GM12864 (cell line): ENCODE measurements at regions not wholly inside any gene's neighbourhood (a gene's known extent, or its start where the extent isn't known, plus 50 kb on each side); places are given as distances from the start of the nearest gene placed in this dataset.

Experiments
- DNase-seq: peaks from one replicate; pipeline ENCODE4 v3.0.0-alpha.2; 2011; ENCODE audit warnings: low read depth
- H3K4me3 ChIP-seq: 2 replicates; pipeline ENCODE4 v1.5.1; 2011; ENCODE audit warnings: mild to moderate bottlenecking, low read depth, low read length, control low read depth
- TF ChIP-seq, protein P1 (sequence below): IDR thresholded peaks from 2 replicates; pipeline ENCODE4 v1.5.1; 2011; ENCODE audit warnings: low read depth, mild to moderate bottlenecking, moderate library complexity, low read length, control low read depth, inconsistent platforms; ENCODE audit errors: missing control alignments

DNA sequence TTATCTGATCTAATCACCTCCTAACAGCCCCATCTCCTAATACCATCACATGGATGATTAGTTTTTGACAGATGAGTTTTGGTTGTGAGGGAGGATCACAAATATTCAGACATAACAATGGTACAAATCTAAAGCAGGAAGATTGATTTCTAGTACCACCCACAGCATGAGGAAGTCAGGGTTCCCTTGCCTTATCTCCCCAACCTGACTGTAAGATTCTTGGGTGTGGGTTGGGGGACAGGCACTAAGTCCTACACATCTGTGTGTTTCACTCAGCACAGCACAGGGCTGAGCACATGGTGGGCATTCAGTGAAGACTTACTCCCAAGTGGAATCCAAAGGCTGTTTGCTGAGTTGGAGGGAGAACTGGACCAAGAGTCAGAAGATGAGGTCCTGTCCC, 93.8 kb upstream of the CXCR4 start:
- TF ChIP-seq, protein P1, sequence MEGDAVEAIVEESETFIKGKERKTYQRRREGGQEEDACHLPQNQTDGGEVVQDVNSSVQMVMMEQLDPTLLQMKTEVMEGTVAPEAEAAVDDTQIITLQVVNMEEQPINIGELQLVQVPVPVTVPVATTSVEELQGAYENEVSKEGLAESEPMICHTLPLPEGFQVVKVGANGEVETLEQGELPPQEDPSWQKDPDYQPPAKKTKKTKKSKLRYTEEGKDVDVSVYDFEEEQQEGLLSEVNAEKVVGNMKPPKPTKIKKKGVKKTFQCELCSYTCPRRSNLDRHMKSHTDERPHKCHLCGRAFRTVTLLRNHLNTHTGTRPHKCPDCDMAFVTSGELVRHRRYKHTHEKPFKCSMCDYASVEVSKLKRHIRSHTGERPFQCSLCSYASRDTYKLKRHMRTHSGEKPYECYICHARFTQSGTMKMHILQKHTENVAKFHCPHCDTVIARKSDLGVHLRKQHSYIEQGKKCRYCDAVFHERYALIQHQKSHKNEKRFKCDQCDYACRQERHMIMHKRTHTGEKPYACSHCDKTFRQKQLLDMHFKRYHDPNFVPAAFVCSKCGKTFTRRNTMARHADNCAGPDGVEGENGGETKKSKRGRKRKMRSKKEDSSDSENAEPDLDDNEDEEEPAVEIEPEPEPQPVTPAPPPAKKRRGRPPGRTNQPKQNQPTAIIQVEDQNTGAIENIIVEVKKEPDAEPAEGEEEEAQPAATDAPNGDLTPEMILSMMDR = no peak
- no peak overlapping the region for H3K4me3 ChIP-seq
- no peak for DNase-seq

DNA sequence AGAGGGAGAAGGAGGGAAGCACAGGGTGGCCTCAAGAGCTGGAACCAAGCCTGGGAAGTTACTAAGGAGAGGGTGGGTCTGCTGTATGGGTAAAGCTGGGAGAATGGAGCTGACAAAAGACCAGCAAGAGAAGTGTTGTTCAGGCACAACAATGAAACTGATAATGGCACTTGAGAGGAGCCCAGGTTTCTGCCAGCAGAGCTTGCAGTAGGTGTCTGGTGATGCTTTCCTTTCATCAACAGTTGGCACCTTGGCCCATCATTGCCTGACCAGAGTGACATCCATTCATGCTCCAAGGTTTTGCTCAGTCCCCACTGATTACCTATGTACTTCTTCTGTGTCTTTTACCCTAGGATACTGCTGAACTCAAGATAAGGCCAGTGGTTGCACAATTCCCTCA, 92.9 kb upstream of the CXCR4 start:
- no peak for DNase-seq
- no peak overlapping the region for H3K4me3 ChIP-seq
- TF ChIP-seq, protein P1 = no peak

DNA sequence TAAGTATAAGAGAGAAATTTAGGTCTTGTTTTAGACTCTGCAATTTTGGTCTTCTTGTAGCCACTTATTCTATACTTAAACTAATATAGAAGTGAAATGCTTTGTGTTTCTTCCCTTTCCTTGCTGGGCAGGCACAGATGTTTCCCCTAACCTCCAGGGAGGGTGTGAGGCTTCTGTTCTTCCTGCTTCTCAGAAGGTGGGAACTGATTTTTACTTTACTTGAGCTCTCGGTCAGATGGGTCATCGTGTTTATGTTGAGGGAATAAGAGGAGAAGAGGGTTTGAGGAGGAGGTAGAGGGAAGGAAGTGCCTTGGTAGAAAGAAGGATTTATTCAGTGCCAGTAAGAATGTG, 92.5 kb upstream of the CXCR4 start:
- H3K4me3 ChIP-seq = no peak overlapping the region
- TF ChIP-seq, protein P1 = no peak
- DNase-seq = no peak

DNA sequence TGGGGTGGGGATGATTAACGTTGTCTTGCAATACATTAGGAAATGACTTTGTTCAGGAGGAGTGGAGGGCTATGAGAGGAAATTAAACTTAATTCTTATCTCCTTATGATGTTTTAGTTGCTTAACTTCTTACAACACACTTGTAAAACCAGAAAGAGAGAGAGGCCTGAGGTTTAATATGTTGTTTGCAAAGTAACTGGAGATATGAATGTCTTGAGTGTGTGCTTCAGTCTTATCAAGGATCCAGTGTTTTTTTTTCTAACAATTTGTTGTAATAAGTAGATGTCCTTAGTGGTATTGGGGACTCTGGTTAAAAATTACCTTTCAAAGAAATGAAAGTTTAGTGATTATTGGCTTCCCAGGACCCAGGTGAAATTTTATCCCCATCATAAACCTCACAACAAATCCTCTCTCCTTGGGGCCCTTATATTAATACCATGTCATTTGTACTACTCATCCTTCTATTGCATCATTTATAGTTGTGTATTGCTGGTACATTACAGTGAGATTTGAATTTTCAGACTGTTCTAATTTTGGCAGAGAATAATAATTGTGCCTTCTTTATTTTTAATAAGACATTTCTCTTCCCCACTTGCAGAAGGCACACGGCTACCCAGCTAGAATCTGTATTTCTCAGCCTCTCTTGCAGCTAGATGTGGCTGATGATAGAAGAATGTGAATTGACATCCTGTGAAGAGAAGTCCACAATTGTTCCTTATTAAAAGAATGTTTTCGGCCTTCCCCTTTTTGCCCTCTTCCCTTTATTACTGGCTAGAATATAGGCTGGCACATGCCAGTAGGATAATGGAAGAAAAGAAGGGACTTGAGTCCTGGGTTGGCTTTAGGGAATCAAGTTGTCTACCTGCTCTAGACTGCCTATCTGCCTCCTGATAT, 91.9 kb upstream of the CXCR4 start:
- DNase-seq = no peak
- H3K4me3 ChIP-seq = no peak overlapping the region
- TF ChIP-seq, protein P1 = no peak

DNA sequence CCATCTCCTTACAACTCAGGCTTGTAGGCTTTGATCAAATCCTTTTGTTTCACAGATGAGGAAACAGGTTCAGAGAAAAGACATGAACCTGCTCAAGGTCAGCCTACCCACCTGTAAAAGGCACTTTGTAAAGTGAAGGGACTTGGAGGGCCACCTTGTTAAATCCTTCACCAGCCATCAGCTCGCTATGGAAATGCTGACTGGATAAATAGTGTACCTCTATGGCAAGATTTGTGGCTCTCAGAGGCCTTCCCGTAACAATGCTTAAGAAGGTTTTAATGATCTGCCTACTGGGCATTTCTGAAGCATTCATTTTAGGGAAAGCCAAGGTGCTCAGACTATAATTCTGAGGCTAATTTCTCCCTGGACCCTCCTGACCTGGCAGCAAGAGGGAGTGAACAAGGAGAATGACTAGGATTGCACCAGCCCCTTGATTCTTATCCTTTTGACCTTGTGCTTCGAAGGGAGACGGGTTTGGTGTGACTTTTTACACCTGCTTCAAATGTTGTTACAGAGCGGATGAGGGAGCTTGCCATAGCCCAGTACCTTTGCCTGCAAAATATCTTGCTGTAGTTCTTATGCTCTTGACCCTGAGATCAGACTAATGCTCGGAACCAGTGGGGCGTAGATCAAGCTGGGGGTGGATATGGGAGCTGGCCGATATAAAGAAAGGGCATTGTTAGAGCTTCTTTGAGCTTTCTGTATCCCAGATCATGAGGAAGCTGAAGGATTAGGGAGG, 90.9 kb upstream of the CXCR4 start:
- no peak overlapping the region for H3K4me3 ChIP-seq
- TF ChIP-seq, protein P1 = no peak
- DNase-seq = no peak

DNA sequence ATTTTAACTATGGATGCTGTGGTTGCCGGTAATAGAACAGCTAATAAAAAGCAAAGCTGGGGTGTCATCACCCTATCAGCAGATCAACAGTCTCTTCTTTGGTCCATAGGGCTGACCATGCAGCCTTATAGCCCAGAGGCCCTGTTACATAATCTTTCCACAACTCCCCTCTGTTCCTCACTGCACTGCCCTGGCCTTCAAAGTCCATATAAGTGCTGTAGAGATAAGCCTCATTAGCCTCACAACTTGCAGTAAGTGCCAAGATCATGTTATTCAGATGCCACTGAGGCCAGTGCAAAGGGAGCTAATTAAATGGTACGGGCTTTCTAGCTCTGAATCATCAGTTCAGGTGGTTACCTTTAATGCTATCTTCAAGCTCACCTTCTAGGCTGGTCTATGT, 89.7 kb upstream of the CXCR4 start:
- no peak for DNase-seq
- H3K4me3 ChIP-seq = no peak overlapping the region
- TF ChIP-seq, protein P1 = no peak
